Immature natural killer cell (primary cell): ENCODE measurements at regions not wholly inside any gene's neighbourhood (a gene's known extent, or its start where the extent isn't known, plus 50 kb on each side); places are given as distances from the start of the nearest gene placed in this dataset.
"Not testable (repeated sequence)": the region's sequence is repeated elsewhere in the genome, so short reads cannot be mapped to it uniquely, and the experiment has no call there.

Experiments
- DNase-seq, 3 donors: peaks; one replicate each; pipeline ENCODE4 v3.0.0; 2022; ENCODE audit warnings: mixed read lengths in 1 of 3
- H3K27ac Mint-ChIP-seq, 6 donors: one replicate each; pipeline ENCODE4 v1.8.0; 2020; ENCODE audit warnings: mixed read lengths in 6 of 6, mild to moderate bottlenecking in 5 of 6, inconsistent platforms in 4 of 6, moderate library complexity in 3 of 6
- H3K27me3 Mint-ChIP-seq, 3 donors: one replicate each; pipeline ENCODE4 v1.8.0; 2020 to 2021; ENCODE audit warnings: low read depth in 3 of 3, mild to moderate bottlenecking in 3 of 3, mixed read lengths in 3 of 3, moderate library complexity in 3 of 3, inconsistent platforms in 1 of 3
- H3K36me3 Mint-ChIP-seq, 3 donors: one replicate each; pipeline ENCODE4 v1.8.0; 2020; ENCODE audit warnings: mixed read lengths in 3 of 3, inconsistent platforms in 2 of 3, mild to moderate bottlenecking in 2 of 3
- H3K4me1 Mint-ChIP-seq, 2 donors: one replicate each; pipeline ENCODE4 v1.8.0; 2020; ENCODE audit warnings: inconsistent platforms in 2 of 2, mild to moderate bottlenecking in 2 of 2, mixed read lengths in 2 of 2, moderate library complexity in 1 of 2
- H3K4me3 Mint-ChIP-seq, 5 donors: one replicate each; pipeline ENCODE4 v1.8.0; 2020; ENCODE audit warnings: mild to moderate bottlenecking in 5 of 5, mixed read lengths in 5 of 5, inconsistent platforms in 3 of 5, moderate library complexity in 3 of 5
- H3K9me3 Mint-ChIP-seq, 6 donors: one replicate each; pipeline ENCODE4 v1.8.0; 2020; ENCODE audit warnings: mild to moderate bottlenecking in 6 of 6, mixed read lengths in 6 of 6, inconsistent platforms in 4 of 6, moderate library complexity in 3 of 6

DNA sequence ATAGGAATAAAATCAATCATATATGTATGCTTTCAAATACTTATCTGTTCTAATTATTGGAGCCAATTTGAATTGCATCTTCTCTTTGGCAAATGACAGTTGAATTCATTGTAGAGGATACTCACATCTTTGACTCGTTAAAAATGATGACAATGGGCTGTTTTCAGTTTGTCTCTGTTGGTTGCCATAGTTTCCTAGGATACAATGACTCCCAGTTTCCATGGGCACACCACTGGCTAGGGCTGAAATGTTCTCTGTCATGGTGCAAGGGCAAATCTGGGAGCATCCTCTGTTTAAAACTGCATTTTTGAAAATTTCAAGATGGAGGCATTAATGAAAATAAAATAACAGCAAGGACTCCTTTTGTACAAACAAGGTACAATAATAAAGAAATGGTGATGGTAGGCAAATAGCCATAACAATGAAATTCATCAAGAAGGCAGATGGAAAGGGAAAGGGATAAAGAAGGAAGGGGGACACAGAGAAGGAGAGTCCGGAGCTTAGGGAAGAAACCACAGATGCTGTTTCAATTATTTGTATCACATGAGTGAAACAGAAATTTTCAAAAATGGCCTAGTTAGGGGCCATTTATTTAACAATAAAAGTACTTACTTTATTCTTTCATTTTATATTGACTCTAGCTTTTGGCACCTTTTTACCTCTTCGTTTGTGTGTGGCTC lies 378.8 kb upstream of the SEMA6A start:
- no peak overlapping the region for H3K27ac Mint-ChIP-seq
- H3K36me3 Mint-ChIP-seq = no peaks in the 10 kb centered on the region
- H3K9me3 Mint-ChIP-seq = peaks cover 0 to 3% (median 0%) of the 10 kb centered on the region in 6 donors
- no peak overlapping the region for H3K4me3 Mint-ChIP-seq
- H3K4me1 Mint-ChIP-seq = no peaks in the 10 kb centered on the region
- peaks cover 0 to 5% (median 0%) of the 10 kb centered on the region in 3 donors for H3K27me3 Mint-ChIP-seq
- DNase-seq = no peak

DNA sequence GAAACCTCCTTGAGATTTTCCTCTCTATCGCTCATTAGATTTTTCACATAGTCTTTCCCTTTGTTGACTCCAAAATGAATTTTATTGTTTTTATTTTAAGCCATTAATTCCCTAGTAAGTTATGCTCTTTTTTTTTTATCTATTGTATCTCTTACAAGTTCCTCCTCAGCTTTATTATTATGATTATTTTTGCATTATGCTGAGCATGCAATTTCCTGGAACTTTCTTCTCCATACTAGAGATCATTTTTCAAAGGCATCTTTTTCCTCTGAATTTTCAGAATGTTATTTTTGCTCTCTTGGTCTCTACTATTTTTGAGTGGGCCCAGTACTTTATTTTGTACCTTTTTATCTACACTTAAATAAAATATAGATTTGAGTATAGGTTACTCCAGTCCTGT lies 376.6 kb upstream of the SEMA6A start:
- no peaks in the 10 kb centered on the region for H3K36me3 Mint-ChIP-seq

DNA sequence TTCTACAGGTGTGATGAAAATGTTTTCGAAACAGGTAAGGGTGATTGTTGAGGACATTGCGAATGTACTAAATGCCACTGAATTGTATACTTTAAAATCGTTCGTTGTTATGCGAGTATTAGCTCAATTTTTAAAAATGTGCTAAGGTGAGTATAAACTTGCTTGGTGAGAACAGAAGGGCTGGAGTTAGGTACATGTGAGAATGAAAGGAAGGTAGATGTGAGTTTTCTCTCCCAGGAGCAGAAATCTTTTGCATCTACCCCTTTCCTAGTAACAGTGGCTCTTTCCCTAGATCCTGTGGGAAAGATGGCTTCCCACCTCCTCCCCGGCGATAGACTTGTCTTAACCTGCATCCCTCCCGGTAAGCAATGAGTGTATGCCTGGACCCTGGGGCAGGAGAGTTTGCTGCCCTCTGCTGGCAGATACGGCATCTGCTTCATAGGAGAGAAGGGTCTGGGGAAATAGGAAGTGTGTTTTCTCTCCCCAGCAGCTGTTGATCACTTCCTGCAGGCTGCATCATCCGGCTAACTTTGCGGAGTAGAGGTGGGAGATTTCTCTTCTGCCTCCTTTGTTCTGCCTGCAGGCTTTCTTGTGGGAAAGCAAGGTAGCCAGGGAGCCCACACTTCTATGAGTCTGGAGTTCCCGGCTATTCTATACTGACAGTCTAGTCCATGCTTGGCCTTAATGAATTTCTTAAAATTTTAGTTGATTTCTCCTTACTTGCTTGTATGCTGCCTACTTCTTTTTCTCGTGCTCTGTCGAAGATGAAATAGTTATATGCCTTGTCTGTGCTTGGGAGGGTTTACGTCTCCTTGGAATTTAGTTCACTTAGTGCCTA lies 373.3 kb upstream of the SEMA6A start:
- Mint-ChIP-seq H3K36me3 (no peaks in the 10 kb centered on the region), H3K4me3 (no peak overlapping the region)

More for the DNA sequence above, 376.6 kb upstream of the SEMA6A start:
- no peak overlapping the region for H3K27ac Mint-ChIP-seq
- no peak overlapping the region for H3K4me3 Mint-ChIP-seq
- no peak for DNase-seq
- H3K27me3 Mint-ChIP-seq = peaks cover 0 to 5% (median 3%) of the 10 kb centered on the region in 3 donors
- no peaks in the 10 kb centered on the region for H3K4me1 Mint-ChIP-seq
- H3K9me3 Mint-ChIP-seq = peaks cover 0 to 6% (median 0%) of the 10 kb centered on the region in 6 donors

DNA sequence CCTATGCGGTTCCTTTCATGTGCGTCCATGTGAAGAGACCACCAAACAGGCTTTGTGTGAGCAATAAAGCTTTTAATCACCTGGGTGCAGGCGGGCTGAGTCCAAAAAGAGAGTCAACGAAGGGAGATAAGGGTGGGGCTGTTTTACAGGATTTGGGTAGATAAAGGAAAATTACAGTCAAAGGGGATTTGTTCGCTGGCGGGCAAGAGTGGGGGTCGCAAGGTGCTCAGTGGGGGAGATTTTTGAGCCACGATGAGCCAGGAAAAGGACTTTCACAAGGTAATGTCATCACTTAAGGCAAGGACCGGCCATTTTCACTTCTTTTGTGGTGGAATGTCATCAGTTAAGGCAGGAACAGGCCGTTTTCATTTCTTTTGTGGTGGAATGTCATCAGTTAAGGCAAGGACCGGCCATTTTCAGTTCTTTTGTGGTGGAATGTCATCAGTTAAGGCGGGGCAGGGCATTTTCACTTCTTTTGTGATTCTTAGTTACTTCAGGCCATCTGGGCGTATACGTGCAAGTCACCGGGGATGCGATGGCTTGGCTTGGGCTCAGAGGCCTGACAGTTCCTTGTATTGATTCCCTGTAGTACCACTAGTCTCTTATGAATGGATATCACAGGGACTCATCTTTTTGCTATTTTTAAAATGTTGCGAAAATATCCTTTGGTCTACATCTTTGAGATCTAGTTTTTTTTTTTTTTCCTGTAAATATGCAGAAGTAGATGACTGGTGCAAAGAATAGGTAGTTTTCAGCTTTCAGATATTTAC lies 371.2 kb upstream of the SEMA6A start:
- DNase-seq, H3K4me1 Mint-ChIP-seq, H3K27me3 Mint-ChIP-seq, H3K4me3 Mint-ChIP-seq, H3K36me3 Mint-ChIP-seq, H3K27ac Mint-ChIP-seq: not testable (repeated sequence)
- peaks cover 0 to 18% (median 0%) of the 10 kb centered on the region in 6 donors for H3K9me3 Mint-ChIP-seq

More for the DNA sequence above, 373.3 kb upstream of the SEMA6A start:
- peaks cover 0 to 15% (median 0%) of the 10 kb centered on the region in 6 donors for H3K9me3 Mint-ChIP-seq
- peak; percentile 13 to 32 (median 22) for DNase-seq
- peaks cover 0 to 5% (median 3%) of the 10 kb centered on the region in 3 donors for H3K27me3 Mint-ChIP-seq
- H3K27ac Mint-ChIP-seq = peak overlapping the region in 1 of 6 donors; percentile 31
- H3K4me1 Mint-ChIP-seq = no peaks in the 10 kb centered on the region

DNA sequence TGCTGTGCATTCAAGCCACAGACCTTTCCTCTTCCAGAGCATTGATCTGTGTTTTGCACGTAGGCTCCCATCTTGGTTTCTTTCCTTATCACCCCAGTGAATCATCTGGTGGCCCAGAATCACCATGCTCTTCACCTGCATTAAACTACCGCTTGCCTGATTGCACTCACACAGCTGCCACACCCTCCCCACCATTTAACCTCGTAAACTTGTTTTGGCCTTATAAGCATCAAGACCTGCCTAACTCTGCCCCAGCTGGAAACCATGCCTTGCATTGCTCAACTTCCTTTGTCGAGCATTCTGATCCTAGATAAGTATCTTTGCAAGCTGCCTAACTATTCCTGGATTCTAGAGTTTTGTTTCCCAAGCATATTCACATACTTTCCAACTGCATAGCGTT lies 369.6 kb upstream of the SEMA6A start:
- H3K36me3 Mint-ChIP-seq = no peaks in the 10 kb centered on the region
- H3K9me3 Mint-ChIP-seq = peaks cover 0 to 18% (median 2%) of the 10 kb centered on the region in 6 donors
- no peak overlapping the region for H3K4me3 Mint-ChIP-seq
- no peak for DNase-seq
- H3K27me3 Mint-ChIP-seq = peaks cover 0 to 3% (median 2%) of the 10 kb centered on the region in 3 donors
- no peaks in the 10 kb centered on the region for H3K4me1 Mint-ChIP-seq
- no peak overlapping the region for H3K27ac Mint-ChIP-seq

DNA sequence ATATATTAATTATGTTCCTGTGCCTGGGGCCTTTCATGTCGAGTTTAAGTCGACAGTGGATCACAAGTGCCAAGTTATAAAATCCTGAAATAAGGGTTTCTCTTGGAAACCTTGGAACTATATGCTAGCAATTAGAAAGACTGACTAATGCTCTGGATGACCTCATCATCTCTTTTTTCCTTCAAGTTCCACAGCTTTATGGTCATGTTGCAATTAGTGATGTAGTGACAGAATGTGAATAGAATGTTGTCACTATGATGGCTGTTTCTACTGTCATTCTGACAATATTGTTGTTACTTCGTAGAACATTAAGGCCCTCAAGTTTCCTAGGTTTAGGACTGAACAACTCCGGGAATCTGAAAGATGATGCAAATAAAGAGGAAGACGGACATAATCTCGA lies 368.0 kb upstream of the SEMA6A start:
- Mint-ChIP-seq H3K9me3 (peaks cover 0 to 18% (median 2%) of the 10 kb centered on the region in 6 donors), H3K27ac (no peak overlapping the region), H3K4me1 (no peaks in the 10 kb centered on the region), H3K4me3 (no peak overlapping the region), H3K27me3 (peaks cover 0 to 3% (median 2%) of the 10 kb centered on the region in 3 donors), H3K36me3 (no peaks in the 10 kb centered on the region)
- no peak for DNase-seq

DNA sequence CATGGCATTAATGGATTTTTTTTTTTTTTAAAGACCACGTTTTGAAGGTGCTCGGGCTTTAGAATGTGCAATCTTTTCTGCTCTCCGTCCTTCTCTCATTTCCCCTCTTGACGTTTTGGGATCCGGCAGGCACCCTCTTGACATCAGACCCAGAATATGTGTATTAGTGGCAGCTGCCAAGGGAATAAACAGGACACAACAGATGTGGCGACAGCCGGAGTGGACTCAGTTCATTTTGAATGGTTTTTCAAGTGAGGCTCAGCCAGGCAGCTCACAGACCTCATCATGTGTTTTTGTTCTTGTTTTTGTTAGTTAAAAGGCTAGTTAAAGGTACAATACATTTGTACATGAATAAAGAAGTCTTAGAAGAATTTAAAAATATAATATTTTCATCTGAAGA lies 365.0 kb upstream of the SEMA6A start:
- DNase-seq = no peak
- Mint-ChIP-seq H3K27ac (no peak overlapping the region), H3K36me3 (no peaks in the 10 kb centered on the region), H3K4me3 (no peak overlapping the region), H3K4me1 (no peaks in the 10 kb centered on the region), H3K9me3 (peaks cover under 1 to 12% (median 6%) of the 10 kb centered on the region in 6 donors), H3K27me3 (no peaks in the 10 kb centered on the region)

DNA sequence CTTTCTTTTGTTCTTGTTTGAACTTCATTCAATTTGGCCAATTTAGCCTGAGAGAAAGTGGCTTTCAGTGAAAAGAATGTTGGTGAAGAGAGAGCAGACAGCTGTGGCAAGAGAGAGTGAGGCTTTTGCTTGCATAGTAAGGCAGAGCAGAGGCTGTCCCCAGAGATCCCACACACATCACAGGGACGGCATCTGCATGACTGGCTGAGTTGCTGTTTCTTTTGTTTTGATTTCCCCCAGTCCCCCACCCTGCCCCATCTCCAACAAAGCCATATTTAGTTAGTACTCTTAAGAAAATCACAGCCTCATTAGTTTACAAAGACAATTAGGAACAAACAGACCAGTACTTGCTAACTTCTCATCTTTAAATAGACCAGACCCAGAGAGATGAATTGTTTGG lies 363.9 kb upstream of the SEMA6A start:
- DNase-seq = no peak
- Mint-ChIP-seq H3K27ac (no peak overlapping the region), H3K4me1 (no peaks in the 10 kb centered on the region), H3K36me3 (no peaks in the 10 kb centered on the region), H3K4me3 (no peak overlapping the region), H3K9me3 (peaks cover 3 to 12% (median 7%) of the 10 kb centered on the region in 6 donors), H3K27me3 (no peaks in the 10 kb centered on the region)

DNA sequence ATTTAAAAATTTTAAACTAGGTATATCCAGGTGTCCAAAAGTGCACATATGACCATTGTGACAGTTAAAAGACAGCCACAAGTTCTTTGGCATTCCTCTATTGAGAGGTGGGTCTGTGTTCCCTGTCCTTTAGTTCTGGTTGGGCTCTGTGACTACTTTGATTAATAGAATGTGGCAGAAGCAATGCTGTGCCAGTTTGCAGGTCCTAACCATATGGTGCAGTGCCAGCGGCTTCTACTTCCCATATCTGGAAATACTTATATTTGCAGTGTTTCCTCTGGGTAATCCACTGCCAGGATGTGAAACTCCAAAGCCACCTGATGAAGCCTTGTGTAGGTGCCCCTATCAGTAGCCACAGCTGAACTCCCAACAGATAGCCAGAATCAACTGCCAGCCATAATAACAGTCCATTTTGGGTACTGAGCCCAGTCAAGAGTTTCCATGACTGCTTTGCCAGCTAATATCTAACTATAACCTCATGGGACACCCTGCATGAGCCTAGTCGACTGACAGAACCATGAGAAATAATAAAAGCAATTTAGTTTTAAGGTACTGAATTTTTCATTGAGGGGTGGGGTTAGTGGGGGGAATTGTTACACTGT lies 361.0 kb upstream of the SEMA6A start:
- Mint-ChIP-seq H3K4me3 (no peak overlapping the region), H3K36me3 (no peaks in the 10 kb centered on the region), H3K4me1 (no peaks in the 10 kb centered on the region), H3K27ac (no peak overlapping the region), H3K27me3 (peaks cover 0 to 2% (median 0%) of the 10 kb centered on the region in 3 donors), H3K9me3 (peaks cover 2 to 9% (median 5%) of the 10 kb centered on the region in 6 donors)
- DNase-seq = no peak

DNA sequence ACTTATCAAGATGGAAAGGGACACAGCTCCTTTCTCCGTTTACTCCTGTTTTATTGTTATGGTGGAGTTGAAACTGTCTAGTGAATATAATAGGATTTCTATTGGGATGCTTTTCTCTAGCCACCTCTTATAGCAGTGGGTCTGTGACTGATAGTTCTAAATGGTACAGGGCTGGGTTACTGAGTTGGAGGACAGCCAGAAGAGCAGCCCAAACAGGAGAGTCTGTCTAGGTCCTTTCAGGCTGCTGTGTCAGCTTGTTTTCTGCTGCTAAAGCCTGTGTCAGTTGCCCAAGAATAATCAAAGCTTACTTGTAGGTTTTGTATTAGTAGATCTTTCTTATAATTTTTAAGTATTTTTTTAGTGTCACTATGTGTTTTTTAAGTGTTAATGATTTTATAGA lies 356.0 kb upstream of the SEMA6A start:
- no peak overlapping the region for H3K4me3 Mint-ChIP-seq
- H3K36me3 Mint-ChIP-seq = no peaks in the 10 kb centered on the region
- no peaks in the 10 kb centered on the region for H3K4me1 Mint-ChIP-seq
- H3K27me3 Mint-ChIP-seq = peaks cover 0 to 2% (median 0%) of the 10 kb centered on the region in 3 donors
- no peak for DNase-seq
- no peak overlapping the region for H3K27ac Mint-ChIP-seq
- H3K9me3 Mint-ChIP-seq = peaks cover 0 to 7% (median 1%) of the 10 kb centered on the region in 6 donors

DNA sequence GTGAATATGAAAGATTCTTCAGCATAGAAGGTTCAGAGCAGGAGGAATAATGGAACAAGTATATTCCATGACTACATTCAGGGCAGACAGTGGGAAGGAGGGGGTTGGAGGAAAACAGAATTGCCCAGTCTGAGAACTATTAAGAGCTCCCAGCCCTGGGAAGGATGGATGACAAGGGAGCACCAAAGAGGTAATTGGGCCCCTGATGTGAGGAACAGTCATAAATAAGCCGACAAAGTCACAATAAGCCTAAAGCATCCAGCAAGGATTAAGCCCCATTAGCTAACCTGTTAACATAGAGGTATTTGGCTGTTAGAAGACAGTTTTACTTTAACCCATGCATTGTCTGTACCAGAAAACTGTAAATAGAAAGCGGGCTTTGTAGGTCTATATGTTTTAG lies 348.7 kb upstream of the SEMA6A start:
- H3K27me3 Mint-ChIP-seq = peaks cover 1 to 3% (median 2%) of the 10 kb centered on the region in 3 donors
- H3K4me1 Mint-ChIP-seq = no peaks in the 10 kb centered on the region
- H3K36me3 Mint-ChIP-seq = no peaks in the 10 kb centered on the region
- no peak overlapping the region for H3K4me3 Mint-ChIP-seq
- no peak overlapping the region for H3K27ac Mint-ChIP-seq
- peaks cover 0 to 7% (median 3%) of the 10 kb centered on the region in 6 donors for H3K9me3 Mint-ChIP-seq
- no peak for DNase-seq

DNA sequence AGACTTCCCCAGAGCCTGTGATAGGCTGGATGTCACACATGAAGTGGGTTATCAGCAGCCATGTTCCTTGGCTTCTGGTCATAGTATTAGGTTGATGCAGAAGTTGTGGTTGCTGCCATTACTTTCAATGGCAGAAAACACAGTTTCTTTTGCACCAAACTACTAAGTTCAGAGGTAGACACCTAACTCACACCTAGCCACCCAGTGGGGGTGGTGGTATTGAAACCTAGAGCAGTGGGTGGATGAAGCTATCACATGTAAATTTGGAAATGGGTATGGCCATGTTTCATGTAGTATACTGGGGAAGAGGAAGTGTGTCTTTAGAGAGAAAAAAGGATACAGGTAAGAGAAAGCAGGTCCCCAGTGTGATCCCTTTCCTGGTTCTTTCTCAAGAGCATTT lies 347.9 kb upstream of the SEMA6A start:
- Mint-ChIP-seq H3K36me3 (no peaks in the 10 kb centered on the region), H3K27me3 (peaks cover 1 to 3% (median 2%) of the 10 kb centered on the region in 3 donors), H3K27ac (no peak overlapping the region), H3K4me3 (no peak overlapping the region), H3K9me3 (peaks cover 0 to 7% (median 4%) of the 10 kb centered on the region in 6 donors), H3K4me1 (no peaks in the 10 kb centered on the region)
- DNase-seq = no peak

DNA sequence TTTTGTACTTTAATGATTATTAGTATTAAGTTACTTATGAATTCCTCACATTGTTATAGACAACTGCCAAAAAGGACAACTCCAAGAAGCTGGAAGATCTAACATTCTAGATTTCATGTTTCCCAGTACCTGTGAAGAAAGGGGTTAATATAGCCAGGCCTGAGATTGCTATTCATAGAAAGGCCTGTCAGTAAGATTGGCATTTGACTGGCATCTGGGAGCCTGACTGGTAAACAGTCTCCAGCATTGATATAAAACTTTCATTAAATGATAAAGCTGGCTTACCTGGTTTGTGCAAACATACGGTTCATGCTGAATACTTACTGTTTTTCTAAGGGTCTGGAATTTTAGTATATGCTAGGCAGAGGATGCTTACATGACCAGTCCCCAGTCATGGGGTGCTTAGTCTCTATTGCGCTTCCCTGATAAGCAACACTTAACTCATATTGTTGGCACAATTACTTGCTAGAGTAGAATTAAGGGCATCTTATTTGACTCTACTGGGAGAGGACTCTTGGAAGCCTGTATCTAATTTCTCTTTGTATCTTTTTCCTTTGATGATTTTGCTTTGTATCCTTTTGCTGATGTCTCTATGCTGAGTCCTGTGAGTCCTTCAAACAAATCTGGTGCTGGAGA lies 340.4 kb upstream of the SEMA6A start:
- H3K27ac Mint-ChIP-seq = no peak overlapping the region
- H3K9me3 Mint-ChIP-seq = peaks cover 0 to 7% (median 3%) of the 10 kb centered on the region in 6 donors
- no peaks in the 10 kb centered on the region for H3K36me3 Mint-ChIP-seq

More for the DNA sequence above, 340.4 kb upstream of the SEMA6A start:
- Mint-ChIP-seq H3K27me3 (peaks cover 0 to 2% (median 0%) of the 10 kb centered on the region in 3 donors), H3K4me1 (no peaks in the 10 kb centered on the region), H3K4me3 (no peak overlapping the region)
- DNase-seq = no peak
